HG03442 (cell line): ENCODE measurements at regions not wholly inside any gene's neighbourhood (a gene's known extent, or its start where the extent isn't known, plus 50 kb on each side); places are given as distances from the start of the nearest gene placed in this dataset.

Experiments
- ATAC-seq: cut with Tn5 transposase; IDR thresholded peaks from one replicate; pipeline ENCODE4 v1.9.1; 2021; ENCODE audit warnings: mild to moderate bottlenecking, moderate library complexity; ENCODE audit not compliant: unreplicated experiment

DNA sequence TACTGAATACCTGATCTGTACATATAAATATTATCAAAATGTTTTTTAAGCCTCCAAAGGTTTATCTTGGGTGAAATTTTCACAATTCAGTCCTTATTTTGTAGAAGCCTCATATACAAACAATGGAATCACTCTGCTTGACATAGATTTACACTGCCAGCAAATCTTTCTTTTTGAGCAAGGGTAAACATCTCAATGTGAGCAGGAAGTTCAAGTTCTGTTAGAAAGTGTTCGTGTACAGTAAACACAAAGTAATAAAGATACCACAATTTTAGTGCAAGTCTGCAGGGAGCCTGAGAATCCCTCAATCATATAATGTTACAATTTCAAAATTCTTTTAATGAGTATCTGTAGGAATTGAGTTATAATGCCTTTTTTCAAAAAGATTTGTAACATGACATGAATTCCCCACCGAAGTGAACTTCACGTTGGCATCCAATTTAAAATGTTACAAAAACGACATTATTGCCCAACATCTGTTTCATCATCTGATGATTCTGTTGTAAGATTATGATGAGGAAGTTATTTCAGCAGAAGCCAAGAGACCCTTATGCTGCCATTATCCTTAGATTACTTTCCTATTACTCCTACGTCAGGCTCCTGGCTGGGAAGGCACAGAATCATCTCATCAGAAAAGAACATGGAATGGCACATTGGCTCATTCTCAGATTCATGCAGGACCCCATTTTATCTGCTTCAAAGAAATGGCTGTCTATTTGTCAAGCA, 283.9 kb upstream of the ACVR2A start:
- no peak for ATAC-seq

- no peak for ATAC-seq
Measured at GRCh38 chr2:147559070-147559725, 285.6 kb upstream of the ACVR2A start.

- ATAC-seq = no peak
Measured at GRCh38 chr2:147558620-147559019, 286.2 kb upstream of the ACVR2A start.

GRCh38 chr2:147554521-147555107, 290.2 kb upstream of the ACVR2A start:
- no peak for ATAC-seq

- ATAC-seq = no peak
Measured at GRCh38 chr2:147553775-147554271, 291.0 kb upstream of the ACVR2A start.

- ATAC-seq = no peak
Measured at GRCh38 chr2:147550995-147551731, 293.7 kb upstream of the ACVR2A start.

DNA sequence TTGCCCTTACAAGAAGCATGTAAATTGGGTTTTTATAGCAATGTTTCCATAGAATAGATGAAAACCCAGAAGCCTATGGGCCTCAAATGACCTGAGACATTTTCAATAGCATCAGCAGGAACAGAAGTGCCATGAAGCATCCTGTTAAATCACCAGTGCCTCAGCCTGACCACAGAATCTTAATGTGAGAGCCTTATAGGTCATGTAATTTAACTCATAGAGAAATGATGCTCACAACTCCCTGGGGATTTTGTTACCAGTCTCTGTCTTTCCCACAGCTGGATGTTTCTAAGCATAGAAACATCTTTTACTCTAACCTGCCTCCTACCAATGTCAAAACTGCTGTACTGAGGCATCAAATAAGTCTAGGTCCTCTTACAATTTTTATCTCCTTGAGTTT, 295.8 kb upstream of the ACVR2A start:
- ATAC-seq = no peak

GRCh38 chr2:147548451-147548850, 296.4 kb upstream of the ACVR2A start:
- ATAC-seq = no peak

- ATAC-seq = no peak
Measured at GRCh38 chr2:147547440-147547839, 297.4 kb upstream of the ACVR2A start.

DNA sequence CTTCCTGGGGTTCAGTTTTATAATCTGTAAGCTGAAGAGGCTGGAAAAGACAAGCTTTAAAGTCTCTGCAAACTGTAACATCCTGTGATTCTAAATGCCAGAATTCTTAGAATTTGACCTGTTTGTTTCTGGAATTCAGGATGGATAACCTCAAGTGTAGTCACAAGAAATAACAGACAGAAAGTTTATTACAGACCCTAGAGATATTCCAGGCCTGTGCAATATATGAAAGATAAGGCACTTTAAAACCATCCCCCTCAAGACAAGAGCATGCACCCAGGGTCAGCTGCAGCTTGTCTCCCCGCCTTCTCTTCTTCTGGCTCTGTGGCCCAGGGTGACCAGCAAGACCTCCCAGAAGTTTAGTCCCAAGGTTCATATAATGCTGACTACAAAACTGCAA, 298.7 kb upstream of the ACVR2A start:
- ATAC-seq = no peak

DNA sequence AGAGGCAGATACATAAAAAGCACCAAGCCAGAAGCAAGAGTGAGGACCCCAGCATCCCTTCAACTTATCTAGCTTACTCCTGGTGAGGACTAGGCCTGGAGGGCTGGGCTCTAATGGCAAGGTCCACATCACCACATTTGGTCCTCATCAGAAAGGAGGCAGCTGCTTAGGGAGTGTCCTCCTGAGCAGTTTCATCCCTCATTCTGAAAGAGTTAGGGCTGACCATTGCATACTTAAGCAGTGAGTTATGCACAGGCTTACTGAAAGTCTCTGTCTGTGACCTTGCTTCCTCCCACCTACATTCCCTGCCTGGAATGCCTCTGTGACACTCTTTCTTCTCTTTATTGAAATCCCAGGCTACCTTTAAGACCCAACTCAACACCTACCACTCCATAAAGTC, 301.8 kb upstream of the ACVR2A start:
- ATAC-seq = no peak

GRCh38 chr2:147542351-147542750, 302.5 kb upstream of the ACVR2A start:
- no peak for ATAC-seq

DNA sequence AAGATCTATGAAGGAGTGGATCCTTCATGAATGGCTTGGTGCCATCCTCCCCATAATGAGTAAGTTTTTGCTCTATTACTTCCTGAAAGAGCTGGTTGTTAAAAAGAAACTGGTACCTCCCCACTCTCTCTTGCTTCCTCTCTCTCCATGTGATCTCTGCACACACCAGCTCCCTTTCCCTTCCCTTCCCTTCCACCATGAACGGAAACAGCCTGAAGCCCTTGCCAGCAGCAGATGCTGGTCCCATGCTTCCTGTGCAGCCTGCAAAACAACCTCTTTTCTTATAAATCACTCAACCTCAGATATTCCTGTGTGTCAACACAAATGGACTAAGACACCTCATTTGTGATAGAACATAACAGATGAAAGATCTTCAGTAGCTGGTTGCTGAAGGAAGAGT, 303.5 kb upstream of the ACVR2A start:
- ATAC-seq = no peak

DNA sequence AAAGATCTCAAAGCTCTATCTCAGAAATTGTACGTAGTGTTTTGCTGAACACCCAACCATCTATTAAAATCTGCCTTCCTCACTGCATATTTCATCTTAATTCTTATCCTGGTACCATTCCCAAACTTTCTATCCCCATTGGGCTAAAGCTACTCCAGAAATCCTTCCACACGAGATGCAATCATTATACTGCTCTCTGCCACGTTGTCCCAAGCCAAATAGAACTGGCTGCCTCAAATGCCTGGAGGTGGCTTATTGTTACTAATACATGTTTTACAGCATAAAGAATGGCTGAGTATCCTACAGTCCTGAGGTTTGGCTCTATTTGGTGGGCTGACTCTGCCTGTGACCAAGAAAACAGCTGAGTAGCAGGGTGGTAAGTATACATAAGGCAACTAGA, 306.0 kb upstream of the ACVR2A start:
- no peak for ATAC-seq

- no peak for ATAC-seq
Measured at GRCh38 chr2:147538088-147538487, 306.7 kb upstream of the ACVR2A start.

GRCh38 chr2:147531269-147531668, 313.6 kb upstream of the ACVR2A start:
- ATAC-seq = no peak

DNA sequence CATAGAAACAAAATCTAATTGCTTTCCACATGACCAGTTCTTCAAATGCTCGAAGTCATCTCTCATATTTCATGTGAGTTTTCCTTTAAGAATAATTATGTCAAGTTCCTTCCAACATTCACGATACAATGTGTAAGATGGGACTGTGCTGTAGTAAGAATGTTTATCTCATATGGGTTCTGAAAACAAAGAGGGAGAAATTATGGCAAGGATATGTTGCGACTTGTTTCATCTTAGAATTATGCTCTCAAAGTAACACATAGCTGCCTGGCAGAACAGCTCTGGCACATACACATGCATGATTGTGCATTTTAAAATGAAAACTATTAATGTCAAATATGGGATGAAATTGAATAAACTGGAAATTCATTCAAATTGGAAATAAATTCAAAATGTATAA, 314.8 kb upstream of the ACVR2A start:
- ATAC-seq = no peak

- no peak for ATAC-seq
Measured at GRCh38 chr2:147525819-147526489, 318.9 kb upstream of the ACVR2A start.

GRCh38 chr2:147524912-147525311, 319.9 kb upstream of the ACVR2A start:
- no peak for ATAC-seq

DNA sequence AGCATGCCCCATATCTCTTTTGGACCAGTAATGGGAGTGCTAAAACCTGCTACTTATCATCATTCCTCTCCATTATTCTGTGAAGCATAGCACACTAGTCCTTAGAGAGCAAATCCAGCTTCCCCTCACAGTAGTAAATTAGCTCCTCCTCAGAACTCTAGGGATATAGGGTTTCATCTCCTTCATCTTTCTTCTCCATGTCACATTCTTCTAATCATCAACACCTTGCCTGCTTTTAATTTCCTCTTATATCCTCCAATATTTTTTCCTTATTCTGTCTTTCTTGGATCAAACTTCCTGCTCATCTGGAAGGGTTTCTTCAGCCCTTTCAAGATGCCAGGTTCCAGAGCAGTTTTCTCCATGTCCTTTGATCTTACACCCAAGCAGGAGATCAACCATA, 321.4 kb upstream of the ACVR2A start:
- ATAC-seq = no peak

DNA sequence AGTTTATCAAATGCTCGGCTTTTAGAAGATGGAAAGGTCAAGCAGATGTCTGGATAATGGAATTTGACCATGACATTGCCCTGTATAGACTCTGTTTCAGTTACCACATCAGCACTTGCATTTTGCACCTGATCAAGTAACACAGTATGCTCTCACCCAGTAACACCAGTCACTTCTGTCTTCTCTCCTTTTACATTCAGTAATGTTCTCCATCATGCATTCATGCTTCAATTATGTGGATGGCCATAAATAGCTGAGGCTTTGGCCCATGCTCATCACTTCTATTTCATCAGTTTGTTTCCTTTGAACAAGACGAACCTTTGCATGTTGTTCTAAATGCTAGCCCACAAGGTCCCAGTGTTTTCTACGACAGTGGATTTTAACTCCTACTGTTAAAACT, 322.9 kb upstream of the ACVR2A start:
- no peak for ATAC-seq
